Upper lobe of left lung (tissue), 6 donors: ENCODE measurements at regions not wholly inside any gene's neighbourhood (a gene's known extent, or its start where the extent isn't known, plus 50 kb on each side); places are given as distances from the start of the nearest gene placed in this dataset.

Experiments used
- ATAC-seq, 2 donors: fragments of 200-7000 bp; cut with Tn5 transposase; one replicate each; pipeline ENCODE4 v1.9.1; 2022; ENCODE audit warnings: mild to moderate bottlenecking in 2 of 2, moderate library complexity in 2 of 2; ENCODE audit not compliant: low FRiP score in 2 of 2
- DNase-seq, 2 donors: peaks; one replicate each; pipeline ENCODE4 v3.0.0-alpha.2; 2019 to 2020
- H3K27ac ChIP-seq, 4 donors: fragments of 200-600 bp; sonication (generic); one replicate each; pipeline ENCODE4 v1.5.1; 2016 to 2019
- H3K27me3 ChIP-seq, 4 donors: fragments of 200-600 bp; sonication (generic); one replicate each; pipeline ENCODE4 v1.5.1; 2017 to 2019
- H3K36me3 ChIP-seq, 4 donors: fragments of 200-600 bp; sonication (generic); one replicate each; pipeline ENCODE4 v1.5.1; 2016 to 2019
- H3K4me1 ChIP-seq, 4 donors: fragments of 200-600 bp; sonication (generic); one replicate each; pipeline ENCODE4 v1.5.1; 2018 to 2019
- H3K4me3 ChIP-seq, 4 donors: fragments of 200-600 bp; sonication (generic); one replicate each; pipeline ENCODE4 v1.5.1; 2017 to 2019; ENCODE audit warnings: mild to moderate bottlenecking in 2 of 4, moderate library complexity in 1 of 4
- H3K9me3 ChIP-seq, 4 donors: fragments of 200-600 bp; sonication (generic); one replicate each; pipeline ENCODE4 v1.5.1; 2018 to 2019
- CTCF ChIP-seq, 6 experiments: fragments of 450-650 bp in 4 of 6; fragments of 200-600 bp in 2 of 6; sonication (generic) in 2 of 6; IDR thresholded peaks; one replicate each; pipeline ENCODE4 v1.5.1; 2016 to 2019; ENCODE audit warnings: antibody characterized with exemption in 6 of 6
- EP300 ChIP-seq, 4 donors: sonication (generic); formaldehyde crosslinking; IDR thresholded peaks; one replicate each; pipeline ENCODE4 v1.5.1; 2017; ENCODE audit warnings: antibody characterized with exemption in 4 of 4, control low read depth in 2 of 4
- POLR2A ChIP-seq, 4 donors: fragments of 450-650 bp; IDR thresholded peaks; one replicate each; pipeline ENCODE4 v1.5.1; 2016 to 2017; ENCODE audit warnings: antibody characterized with exemption in 4 of 4, mild to moderate bottlenecking in 2 of 4
- POLR2AphosphoS5 ChIP-seq, 2 donors: sonication (generic); formaldehyde crosslinking; IDR thresholded peaks; one replicate each; pipeline ENCODE4 v1.5.1; 2017; ENCODE audit warnings: antibody characterized with exemption in 2 of 2
- WGBS, 2 donors: methylation state at CpG; one replicate each; pipeline ENCODE4 v1.1.5; 2017 to 2018; 5-methylcytosine and 5-hydroxymethylcytosine counted together
- donor health status: DM: no; HTN: no; CAD: no; lungs with moderate emphysema.
- donor health status: DM: no; HTN: yes; CAD: no; lungs with severe emphysema.

- no peaks in the 10 kb centered on the region for H3K27me3 ChIP-seq
- 79 to 93% methylated on average over 4 of the region's 4 CpGs for WGBS, 2 donors
- no peaks in the 10 kb centered on the region for H3K36me3 ChIP-seq
- no peak for ATAC-seq
- DNase-seq = no peak
- no peaks in the 10 kb centered on the region for H3K4me1 ChIP-seq
- H3K4me3 ChIP-seq = no peak overlapping the region
- no peaks in the 10 kb centered on the region for H3K9me3 ChIP-seq
- H3K27ac ChIP-seq = no peak overlapping the region
- TF ChIP-seq POLR2AphosphoS5 (IDR thresholded peaks at IDR 0.05) (no peak), CTCF (IDR thresholded peaks at IDR 0.05) (no peak)
Observed at GRCh38 chr6:50451826-50452400, 261.4 kb upstream of the TFAP2D start.

- Histone ChIP-seq H3K36me3 (no peaks in the 10 kb centered on the region), H3K4me1 (no peaks in the 10 kb centered on the region), H3K27ac (no peak overlapping the region), H3K27me3 (no peaks in the 10 kb centered on the region), H3K4me3 (no peak overlapping the region), H3K9me3 (no peaks in the 10 kb centered on the region)
- ATAC-seq (no peak), DNase-seq (peak in 1 of 2 donors; percentile 1)
- 78% methylated on average over 7 of the region's 7 CpGs for WGBS, 2 donors
- no peak for TF ChIP-seq POLR2AphosphoS5 (IDR thresholded peaks at IDR 0.05)
- no peak for TF ChIP-seq CTCF (IDR thresholded peaks at IDR 0.05)
- TF ChIP-seq POLR2A (IDR thresholded peaks at IDR 0.05) = no peak
- TF ChIP-seq EP300 (IDR thresholded peaks at IDR 0.05) = no peak
Observed at GRCh38 chr6:50455029-50455428, 258.3 kb upstream of the TFAP2D start.

- ATAC-seq (no peak), DNase-seq (no peak)
- Histone ChIP-seq H3K9me3 (no peaks in the 10 kb centered on the region), H3K4me3 (no peak overlapping the region), H3K36me3 (no peaks in the 10 kb centered on the region), H3K27me3 (no peaks in the 10 kb centered on the region), H3K27ac (no peak overlapping the region), H3K4me1 (no peaks in the 10 kb centered on the region)
- WGBS, 2 donors = 61 to 70% methylated on average over 2 of the region's 2 CpGs
- TF ChIP-seq POLR2A (IDR thresholded peaks at IDR 0.05) (no peak), EP300 (IDR thresholded peaks at IDR 0.05) (no peak), CTCF (IDR thresholded peaks at IDR 0.05) (no peak), POLR2AphosphoS5 (IDR thresholded peaks at IDR 0.05) (no peak)
Observed at GRCh38 chr6:50457351-50457750, 256.0 kb upstream of the TFAP2D start.

- Histone ChIP-seq H3K4me1 (no peaks in the 10 kb centered on the region), H3K27ac (no peak overlapping the region), H3K4me3 (no peak overlapping the region), H3K27me3 (no peaks in the 10 kb centered on the region), H3K36me3 (no peaks in the 10 kb centered on the region), H3K9me3 (no peaks in the 10 kb centered on the region)
- no peak for TF ChIP-seq POLR2A (IDR thresholded peaks at IDR 0.05)
- TF ChIP-seq EP300 (IDR thresholded peaks at IDR 0.05) = no peak
- TF ChIP-seq CTCF (IDR thresholded peaks at IDR 0.05) = no peak
- TF ChIP-seq POLR2AphosphoS5 (IDR thresholded peaks at IDR 0.05) = no peak
- WGBS, 2 donors = 71 to 84% methylated on average over 2 of the region's 2 CpGs
- ATAC-seq = no peak
- DNase-seq = no peak
Observed at GRCh38 chr6:50461696-50462095, 251.6 kb upstream of the TFAP2D start.

GRCh38 chr6:50463931-50464330 lies 249.4 kb upstream of the TFAP2D start:
- ATAC-seq (no peak), DNase-seq (no peak)
- Histone ChIP-seq H3K36me3 (no peaks in the 10 kb centered on the region), H3K9me3 (no peaks in the 10 kb centered on the region), H3K27ac (no peak overlapping the region), H3K4me3 (no peak overlapping the region), H3K4me1 (no peaks in the 10 kb centered on the region), H3K27me3 (no peaks in the 10 kb centered on the region)
- TF ChIP-seq POLR2AphosphoS5 (IDR thresholded peaks at IDR 0.05) = no peak
- TF ChIP-seq EP300 (IDR thresholded peaks at IDR 0.05) = no peak
- TF ChIP-seq POLR2A (IDR thresholded peaks at IDR 0.05) = no peak
- TF ChIP-seq CTCF (IDR thresholded peaks at IDR 0.05) = no peak
- 86 to 87% methylated on average over 4 of the region's 4 CpGs for WGBS, 2 donors
